HG02943 (cell line): ENCODE measurements at regions not wholly inside any gene's neighbourhood (a gene's known extent, or its start where the extent isn't known, plus 50 kb on each side); places are given as distances from the start of the nearest gene placed in this dataset.
"Not testable (repeated sequence)": the region's sequence is repeated elsewhere in the genome, so short reads cannot be mapped to it uniquely, and the experiment has no call there.

Source experiments
- ATAC-seq: cut with Tn5 transposase; IDR thresholded peaks from one replicate; pipeline ENCODE4 v1.9.1; 2021; ENCODE audit warnings: mild to moderate bottlenecking, low read depth, moderate library complexity; ENCODE audit not compliant: unreplicated experiment

DNA sequence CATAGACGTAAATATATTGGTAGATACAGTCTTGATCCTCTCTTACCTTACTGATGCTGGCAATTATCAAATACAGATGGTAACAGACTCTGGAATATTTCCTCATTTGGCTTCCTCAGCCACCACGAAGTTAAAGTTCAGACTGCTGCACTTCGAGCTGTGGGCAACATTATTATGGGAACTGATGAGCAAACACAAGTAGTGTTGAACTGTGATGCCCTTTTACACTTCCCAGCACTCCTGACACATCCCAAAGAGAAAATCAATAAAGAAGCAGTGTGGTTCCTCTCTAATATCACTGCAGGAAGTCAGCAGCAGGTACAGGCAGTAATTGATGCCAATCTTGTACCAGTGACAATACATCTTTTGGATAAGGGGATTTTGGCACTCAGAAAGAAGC, 162.7 kb upstream of the NT5E start:
- no peak for ATAC-seq

DNA sequence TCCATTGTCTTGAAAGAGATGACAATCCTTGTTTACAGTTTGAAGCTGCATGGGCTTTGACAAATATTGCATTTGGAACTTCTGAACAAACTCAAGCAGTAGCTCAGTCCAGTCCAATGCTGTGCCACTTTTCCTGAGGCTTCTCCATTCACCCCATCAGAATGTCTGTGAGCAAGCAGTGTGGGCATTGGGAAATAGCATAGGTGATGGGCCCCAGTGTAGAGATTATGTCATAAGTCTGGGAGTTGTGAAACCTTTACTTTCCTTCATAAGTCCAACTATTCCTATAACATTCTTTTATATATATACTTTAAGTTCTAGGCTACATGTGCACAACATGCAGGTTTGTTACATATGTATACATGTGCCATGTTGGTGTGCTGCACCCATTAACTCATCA, 163.4 kb upstream of the NT5E start:
- not testable (repeated sequence) for ATAC-seq

DNA sequence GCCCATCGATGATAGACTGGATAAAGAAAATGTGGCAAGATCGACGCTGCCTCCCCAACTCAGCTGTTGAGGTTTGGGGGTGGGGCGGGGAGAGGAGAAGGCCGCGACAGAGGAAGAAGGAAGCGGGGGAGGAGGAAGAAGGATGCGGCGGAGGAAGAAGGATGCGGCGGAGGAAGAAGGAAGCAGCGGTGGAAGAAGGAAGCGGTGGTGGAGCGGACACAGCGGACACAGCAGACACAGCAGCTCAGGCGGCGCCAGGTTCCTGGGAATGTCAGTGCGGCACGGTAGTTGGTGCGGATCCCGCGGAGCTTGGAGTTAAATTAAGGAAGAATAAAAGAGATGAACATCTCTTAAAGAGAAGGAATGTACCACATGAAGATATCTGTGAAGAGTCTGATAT, 163.9 kb upstream of the NT5E start:
- ATAC-seq = no peak

DNA sequence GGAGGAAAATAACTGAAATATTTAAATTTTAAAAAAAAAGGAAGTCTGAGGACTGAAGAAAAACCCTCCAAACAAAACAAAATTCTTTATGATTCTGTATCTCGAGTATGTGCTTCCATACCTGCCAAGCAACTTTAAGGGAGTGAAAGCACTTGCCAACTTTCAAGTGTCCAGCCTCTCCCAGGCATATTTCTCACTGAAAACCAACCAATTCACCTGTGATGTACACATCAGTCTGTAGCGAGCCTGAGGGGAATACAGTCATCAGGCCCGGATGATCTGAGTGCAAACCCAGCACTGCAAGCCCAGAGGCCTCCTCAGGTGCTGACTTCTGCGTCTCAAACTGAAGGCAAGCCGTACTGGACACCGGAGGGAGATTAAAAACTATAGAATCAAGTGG, 164.8 kb upstream of the NT5E start:
- no peak for ATAC-seq

DNA sequence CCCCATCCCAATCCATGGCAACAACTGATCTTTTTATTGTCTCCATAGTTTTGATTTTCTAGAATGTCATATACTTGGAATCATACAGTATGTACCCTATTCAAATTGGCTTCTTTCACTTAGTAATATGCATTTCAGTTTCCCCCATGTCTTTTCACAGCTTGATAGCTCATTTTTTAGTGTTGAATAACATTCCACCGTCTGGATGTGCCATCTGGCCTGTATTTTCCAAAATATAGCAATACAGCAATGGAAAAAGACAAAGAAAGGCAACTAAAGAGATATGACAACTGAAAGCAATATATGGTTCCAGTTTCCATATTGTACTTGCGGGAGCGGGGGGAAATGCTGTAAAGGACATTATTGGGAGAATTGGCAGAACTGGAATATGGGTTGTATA, 166.4 kb upstream of the NT5E start:
- no peak for ATAC-seq

DNA sequence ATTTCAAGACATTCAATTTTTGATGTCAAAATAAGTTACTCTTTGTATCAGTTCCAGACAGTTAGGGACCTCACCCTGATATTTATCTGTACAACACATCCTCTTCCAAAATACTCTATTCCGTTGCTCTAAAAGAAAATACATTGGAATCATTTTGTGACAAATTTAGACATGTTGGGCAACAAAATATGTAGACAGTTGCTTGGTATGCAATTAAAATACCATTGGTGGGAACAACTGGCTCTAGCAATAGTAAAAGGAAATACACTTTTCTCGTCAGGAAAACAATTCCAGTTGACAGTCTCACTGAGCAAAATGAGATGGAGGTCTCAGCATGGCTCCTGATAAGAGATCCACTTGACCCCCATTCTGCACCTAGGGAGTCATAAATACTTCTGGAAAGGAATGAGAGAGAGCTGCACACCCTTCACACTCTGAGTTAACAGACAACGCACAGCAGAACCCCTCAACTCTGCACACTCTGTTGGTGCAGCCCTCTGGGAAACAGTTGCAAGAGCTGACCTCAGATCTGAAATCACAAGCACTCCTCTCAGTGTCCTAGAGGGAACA, 171.3 kb upstream of the NT5E start:
- ATAC-seq = no peak

DNA sequence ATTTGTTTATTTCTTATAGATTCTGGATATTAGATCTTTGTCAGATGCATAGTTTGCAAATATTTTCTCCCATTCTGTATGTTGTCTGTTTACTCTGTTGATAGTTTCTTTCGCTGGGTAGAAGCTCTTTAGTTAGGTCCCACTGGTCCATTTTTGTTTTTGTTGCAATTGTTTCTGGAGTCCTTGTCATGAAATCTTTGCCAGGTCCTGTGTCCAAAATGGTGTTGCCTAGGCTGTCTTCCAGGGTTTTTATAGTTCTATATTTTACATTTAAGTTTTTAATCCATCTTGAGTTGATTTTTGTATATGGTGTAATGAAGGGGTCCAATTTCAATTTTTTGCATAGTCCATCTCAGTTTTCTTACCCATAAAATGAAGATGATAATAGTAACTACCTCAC, 173.9 kb upstream of the NT5E start:
- ATAC-seq = not testable (repeated sequence)

DNA sequence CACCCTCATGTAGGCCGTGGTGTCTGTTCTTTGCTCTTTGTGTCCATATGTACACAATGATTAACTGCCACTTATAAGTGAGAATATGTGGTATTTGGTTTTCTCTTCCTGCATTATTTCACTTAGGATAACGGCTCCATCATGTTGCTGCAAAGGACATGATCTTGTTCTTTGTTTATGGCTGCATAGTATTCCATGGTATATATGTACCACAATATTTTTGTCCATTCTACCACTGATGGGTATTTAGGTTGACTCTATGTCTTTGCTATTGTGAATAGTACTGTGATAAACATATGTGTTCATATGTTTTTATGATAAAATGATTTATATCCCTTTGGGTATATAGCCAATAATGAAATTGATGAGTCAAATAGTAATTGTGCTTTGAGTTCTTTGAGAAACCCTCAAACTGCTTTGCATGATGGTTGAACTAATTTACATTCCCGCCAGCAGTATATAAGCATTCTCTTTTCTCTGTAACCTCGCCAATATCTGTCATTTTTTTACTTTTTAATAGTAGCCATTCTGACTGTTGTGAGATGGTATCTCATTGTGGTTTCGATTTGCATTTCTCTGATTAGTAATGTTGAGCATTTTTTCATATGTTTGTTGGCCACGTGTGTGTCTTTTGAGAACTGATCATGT, 174.4 kb upstream of the NT5E start:
- no peak for ATAC-seq

DNA sequence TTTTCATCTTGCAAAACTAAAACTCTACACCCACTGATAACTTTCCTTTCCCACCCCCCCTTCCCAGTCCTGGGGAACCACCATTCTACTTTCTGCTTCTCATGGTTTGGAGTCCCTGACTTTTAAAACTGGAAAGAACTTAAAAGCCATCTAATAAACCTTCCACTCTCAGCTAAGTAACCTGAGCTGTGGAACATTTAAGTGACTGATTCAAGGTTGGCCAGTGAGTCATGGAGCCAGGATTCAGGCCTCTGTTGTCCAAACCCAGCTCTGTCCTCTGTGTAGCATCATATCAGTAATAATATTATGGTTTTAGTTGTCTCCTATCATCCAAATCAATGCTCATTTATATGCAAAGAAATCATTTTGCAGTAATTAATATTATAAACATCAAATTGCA, 176.0 kb upstream of the NT5E start:
- no peak for ATAC-seq

DNA sequence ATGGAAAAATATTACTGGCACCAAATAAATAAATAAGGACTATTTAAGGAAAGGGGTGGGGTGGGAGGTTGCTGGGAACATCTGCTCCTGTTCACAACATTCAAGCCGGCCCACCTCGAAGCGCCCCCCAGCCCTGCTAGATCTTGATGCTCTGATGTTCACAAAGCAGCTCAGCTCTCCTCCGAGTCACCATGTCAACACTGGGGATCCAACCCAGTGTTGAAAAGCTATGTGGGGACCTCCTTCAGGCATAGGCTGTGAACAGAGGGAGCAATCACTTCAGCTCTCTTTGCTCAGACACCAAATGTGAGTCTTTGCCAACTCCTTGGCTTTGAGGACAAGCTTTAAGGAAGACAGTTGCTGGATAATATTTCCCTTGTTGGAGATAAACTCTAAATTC, 176.8 kb upstream of the NT5E start:
- ATAC-seq = no peak

DNA sequence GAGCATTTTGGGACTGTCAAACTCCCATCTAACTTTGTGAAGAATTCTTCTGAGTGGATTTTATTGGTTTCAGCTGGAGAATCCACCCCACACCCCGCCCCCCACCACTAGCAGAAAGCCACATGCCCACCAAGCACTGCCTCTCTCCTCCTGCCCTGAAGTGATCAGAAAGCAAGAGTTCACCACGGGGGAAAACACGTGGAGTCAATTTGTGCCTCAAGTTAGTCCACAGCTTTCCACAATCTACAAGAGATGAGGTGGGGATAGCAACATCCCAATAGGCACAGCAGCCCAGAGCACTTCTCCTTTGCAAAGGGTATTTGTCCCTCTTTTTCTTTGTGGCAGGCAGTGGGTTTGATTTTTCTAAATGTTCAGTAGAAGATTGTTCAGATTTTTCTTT, 177.3 kb upstream of the NT5E start:
- no peak for ATAC-seq

DNA sequence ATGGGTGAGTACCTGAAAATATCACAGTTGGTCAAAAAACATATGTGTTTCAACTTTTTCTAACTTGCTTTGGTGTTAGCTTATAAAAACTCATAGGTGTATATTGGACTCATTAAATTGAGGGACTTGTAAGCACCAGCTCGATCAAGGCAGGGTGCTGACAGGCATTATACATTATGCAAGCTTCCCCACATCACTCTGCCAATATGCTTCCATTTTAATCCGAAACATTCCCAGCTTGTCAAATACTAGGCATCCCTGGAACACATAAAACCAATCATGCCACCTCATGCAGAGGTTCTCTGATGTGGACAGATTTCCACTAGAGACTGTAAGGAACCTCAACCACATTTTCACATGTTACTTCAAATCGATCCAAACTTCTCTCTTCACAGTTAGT, 187.3 kb upstream of the NT5E start:
- no peak for ATAC-seq

DNA sequence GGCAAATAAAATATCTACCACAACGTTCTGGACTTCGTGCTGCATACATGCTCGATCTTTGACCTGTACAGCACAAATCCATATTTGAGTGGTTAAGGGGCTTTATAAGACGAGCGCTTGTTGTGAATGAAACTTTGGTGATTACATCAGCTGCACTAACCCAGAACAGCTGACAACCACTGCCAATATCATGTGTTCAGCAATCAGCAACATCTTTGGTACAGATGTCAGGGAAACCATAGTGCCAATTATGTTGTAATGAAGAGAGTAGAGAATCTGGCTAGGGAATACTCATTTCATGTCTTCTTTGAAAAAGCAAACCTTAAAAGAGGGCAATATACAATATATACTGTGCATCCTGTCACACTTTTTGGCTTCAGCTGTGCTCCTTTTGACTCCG, 188.6 kb upstream of the NT5E start:
- no peak for ATAC-seq

DNA sequence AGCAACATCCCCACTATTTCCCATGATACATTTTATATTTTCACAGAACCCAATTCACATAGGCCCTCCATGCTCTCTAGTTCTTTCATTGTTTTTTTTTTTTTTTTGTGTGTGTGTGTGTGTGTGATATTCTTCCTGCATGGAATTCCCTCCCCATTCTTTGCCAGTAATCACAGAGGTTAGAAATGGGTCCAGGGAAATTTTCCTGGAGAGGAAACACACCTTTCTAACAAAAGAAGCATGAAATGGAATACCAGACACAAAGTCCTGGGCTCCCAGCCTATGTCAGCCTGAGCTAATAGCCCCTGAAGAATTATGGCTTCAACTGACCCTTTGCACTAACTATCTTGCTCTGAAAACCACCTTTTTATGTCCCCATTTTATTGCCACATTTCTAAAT, 194.2 kb upstream of the NT5E start:
- no peak for ATAC-seq

DNA sequence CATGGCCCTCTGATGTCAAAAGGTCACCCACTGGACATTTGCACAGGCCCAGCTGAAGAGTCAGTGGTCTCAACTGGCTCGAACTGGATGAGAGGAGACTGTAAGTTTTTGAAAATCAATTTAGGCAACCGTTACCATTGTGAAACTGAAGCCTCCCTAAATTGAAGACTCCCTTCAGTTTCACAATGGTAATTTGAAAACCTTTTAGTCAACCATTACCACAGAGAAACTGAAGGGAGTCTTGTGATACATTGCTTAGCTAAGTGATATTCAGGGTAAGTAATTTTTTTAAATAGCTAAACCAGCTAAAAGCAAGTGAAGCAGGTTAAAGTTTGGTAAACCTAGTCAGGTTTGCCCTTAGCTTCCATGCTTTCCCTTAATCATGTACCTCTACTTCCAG, 197.3 kb upstream of the NT5E start:
- no peak for ATAC-seq

DNA sequence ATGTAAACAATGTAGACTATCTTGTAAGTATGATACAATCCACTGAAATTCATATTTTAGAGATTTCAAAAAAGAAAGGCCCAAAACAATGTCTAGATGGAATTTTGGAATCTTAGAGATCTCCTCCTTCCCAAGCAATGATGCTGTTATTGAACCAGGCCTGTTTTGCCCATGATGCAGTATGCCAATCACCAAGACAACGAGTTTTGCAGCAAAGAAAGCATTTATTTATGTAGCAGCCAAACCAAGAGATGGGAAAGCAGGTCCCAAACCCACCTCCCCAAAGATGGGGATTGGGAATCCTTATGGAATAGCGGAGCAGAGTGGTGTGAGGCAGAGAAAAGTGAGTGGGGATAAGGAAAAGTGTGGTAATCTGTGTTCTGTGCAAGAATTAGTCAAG, 197.8 kb upstream of the NT5E start:
- no peak for ATAC-seq

DNA sequence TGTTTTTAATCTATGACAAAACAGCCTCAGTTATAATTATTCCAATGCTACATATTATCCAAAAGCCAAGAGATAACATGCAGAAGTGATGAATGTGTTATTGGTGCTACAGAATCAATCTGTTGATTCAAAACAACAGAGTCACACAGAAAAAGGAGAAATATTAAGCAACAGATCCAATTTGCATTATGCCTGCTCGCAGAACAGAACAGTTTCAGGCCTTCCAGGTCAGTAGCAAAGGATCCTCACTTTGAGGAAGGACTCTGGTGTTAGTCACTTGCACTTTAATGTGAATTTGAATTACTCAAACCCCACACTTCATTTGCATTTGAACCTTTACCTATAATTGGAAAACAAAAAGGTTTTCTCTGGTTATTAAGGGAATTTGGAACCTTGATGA, 198.6 kb upstream of the NT5E start:
- no peak for ATAC-seq

DNA sequence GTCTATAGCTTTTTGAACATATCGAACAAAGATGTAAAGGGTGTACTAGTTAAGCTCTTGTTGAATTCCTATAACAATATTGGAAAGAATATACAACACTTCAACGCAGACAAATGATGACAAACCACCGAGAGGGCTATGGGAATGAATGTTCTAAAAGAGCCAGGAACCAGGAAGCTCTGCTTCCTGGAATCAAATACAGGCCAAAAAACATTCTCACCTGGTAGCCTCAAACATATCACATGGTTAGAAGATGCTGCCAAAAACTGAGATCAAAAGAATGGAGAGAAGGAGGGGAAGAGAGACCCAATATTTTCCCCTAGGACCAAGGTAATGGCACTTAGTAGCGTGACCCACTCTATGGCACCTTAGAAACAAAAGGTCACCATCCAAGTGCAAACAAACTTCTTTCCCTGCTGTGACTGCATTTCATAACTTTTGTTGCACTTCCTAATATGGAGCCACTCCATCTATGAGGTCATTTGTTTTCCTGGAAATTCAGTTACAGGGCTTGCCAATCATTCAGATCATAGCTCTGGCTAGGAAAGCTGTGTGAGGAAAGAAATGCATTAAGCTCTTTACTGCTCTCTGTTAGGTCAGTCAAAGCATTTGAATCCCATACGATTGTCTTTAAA, 199.2 kb upstream of the NT5E start:
- no peak for ATAC-seq

DNA sequence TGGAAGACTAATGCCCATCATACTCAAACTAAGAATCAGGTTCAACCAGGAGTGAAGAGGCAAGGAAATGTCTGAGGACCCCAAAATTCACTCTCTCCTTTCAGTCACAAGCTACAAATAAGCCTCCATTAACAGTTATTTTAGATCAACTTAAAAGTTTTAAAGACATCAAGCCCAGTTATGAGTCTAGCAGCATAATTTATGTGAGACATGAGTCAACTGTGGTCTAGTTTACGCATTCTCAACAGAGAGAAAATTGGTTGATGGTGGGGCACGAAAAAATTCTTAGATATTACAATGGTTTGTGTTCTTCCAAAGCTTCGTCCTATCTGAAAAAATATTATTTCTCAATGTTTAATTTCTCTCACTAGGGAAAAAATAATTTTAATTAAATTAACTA, 204.9 kb upstream of the NT5E start:
- ATAC-seq = no peak

DNA sequence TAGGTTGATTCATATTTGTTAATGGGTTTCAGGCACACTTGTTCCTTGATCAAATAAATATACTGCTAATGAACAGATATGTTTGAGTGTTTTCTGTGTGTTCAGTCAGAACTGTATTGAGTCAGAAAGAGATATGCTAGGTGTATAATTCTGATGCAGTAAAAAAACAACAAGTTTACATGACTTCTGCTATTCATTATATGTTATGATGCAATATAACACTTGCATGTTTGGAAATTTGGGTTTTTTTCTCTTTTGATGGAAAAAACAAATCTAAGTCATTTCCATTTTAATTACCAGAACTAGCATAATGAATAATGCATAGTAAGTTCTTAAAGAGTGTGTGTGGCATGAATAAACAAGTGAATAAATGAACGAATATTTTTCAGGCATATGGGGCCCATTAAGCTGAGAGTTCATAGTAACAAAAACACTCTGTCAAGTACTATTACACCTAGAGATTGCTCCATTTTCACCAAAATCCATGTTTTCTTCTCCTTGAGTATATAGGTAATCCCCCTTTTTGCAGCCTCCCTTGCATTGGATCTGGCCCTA, 208.3 kb upstream of the NT5E start:
- no peak for ATAC-seq

DNA sequence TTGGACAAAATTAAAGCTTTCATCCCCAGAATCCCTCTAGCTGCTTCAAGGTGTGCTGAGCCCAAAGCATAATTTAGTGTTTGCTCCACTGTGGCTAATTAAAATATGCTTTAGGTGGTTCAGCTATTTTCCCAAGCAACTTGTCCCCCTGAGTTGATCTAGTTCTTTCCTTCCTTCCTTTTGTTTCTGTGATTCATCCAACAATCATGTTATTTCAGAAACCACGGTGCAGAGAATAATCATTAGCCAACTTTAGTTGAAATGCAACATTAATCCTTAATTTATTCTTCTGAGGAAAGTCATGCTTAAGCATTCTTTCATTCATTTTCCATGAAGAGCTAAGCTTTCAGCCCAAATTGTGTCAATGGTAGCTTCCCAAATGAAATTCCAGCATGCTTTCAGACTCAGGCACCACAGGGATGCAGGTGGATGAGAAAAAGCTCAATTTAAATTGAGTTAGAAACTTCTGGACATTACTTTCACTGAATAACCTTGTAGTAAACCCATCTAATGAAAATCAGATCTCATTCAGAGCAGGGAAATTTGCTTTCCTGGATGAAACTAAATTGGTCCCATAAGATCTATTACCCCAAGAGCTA, 209.0 kb upstream of the NT5E start:
- no peak for ATAC-seq

DNA sequence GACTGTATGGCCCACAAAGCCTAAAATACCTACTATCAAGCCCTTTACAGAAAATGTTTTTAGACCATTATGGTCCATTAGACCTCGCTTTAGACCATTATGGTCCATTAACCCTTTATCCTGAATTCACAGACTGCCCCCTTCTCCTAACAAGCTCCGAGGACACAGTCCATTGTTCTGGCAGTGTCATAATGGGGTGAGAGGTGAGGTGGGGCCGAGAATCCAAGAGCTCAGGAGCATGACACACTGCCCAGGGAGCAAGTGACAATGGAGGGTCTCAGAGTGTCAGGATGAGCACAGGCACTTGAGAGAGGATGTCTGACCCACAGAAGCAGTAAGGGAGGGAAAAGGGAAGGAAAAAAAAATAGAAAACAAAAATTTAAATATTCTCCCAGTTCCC, 212.4 kb upstream of the NT5E start:
- no peak for ATAC-seq
